IMR-90 (cell line): ENCODE measurements at regions not wholly inside any gene's neighbourhood (a gene's known extent, or its start where the extent isn't known, plus 50 kb on each side); places are given as distances from the start of the nearest gene placed in this dataset.

ENCODE experiments used
- ATAC-seq: fragments of 200-7000 bp; cut with Tn5 transposase; 2 replicates; pipeline ENCODE4 v1.9.1; 2020; ENCODE audit warnings: low read depth, mild to moderate bottlenecking, moderate library complexity
- BruUV-seq: library from RNA; stranded (reverse); fragments of 400-500 nt; replicated peaks from 2 replicates; lab custom pipeline; 2021; lab: Mats Ljungman, UMichigan
- CTCF ChIA-PET: fragments of 300-600 bp; formaldehyde crosslinking; extraction: SDS; loops from one replicate; lab custom pipeline; 2021; ENCODE audit warnings: antibody characterized with exemption; lab: Yijun Ruan, JAX
- POLR2A ChIA-PET: fragments of 300-600 bp; sonication (Branson Sonifier 250); formaldehyde crosslinking; loops from one replicate; lab custom pipeline; 2022; ENCODE audit warnings: antibody characterized with exemption; ENCODE audit not compliant: unreplicated experiment; lab: Charles Lee
- DNase-seq: peaks from one replicate; pipeline ENCODE4 v3.0.0; 2013
- H2AFZ ChIP-seq: replicated peaks from 2 replicates; pipeline ENCODE3; 2013; ENCODE audit warnings: low read length, mild to moderate bottlenecking; ENCODE audit not compliant: poor library complexity
- H2AK5ac ChIP-seq: 2 replicates; pipeline ENCODE4 v1.6.1; 2013; ENCODE audit warnings: low read depth, low read length, inconsistent platforms
- H2AK9ac ChIP-seq: replicated peaks from 2 replicates; pipeline ENCODE3; 2013; ENCODE audit warnings: mild to moderate bottlenecking, low read depth, low read length, moderate library complexity; ENCODE audit not compliant: poor library complexity
- H2BK120ac ChIP-seq: 2 replicates; pipeline ENCODE4 v1.6.1; 2013; ENCODE audit warnings: low read depth, low read length, inconsistent platforms
- H2BK15ac ChIP-seq: 3 replicates; pipeline ENCODE4 v1.6.1; 2013; ENCODE audit warnings: low read depth, low read length, inconsistent platforms
- H2BK20ac ChIP-seq: 2 replicates; pipeline ENCODE4 v1.6.1; 2013; ENCODE audit warnings: low read depth, mild to moderate bottlenecking, inconsistent platforms, low read length, moderate library complexity
- H2BK5ac ChIP-seq: 2 replicates; pipeline ENCODE4 v1.6.1; 2013; ENCODE audit warnings: mild to moderate bottlenecking, low read depth, low read length, inconsistent platforms; ENCODE audit not compliant: poor library complexity, severe bottlenecking
- H3K14ac ChIP-seq: replicated peaks from 2 replicates; pipeline ENCODE4 v1.6.1; 2013; ENCODE audit warnings: low read depth, low read length, inconsistent platforms
- H3K18ac ChIP-seq: 2 replicates; pipeline ENCODE4 v1.6.1; 2013; ENCODE audit warnings: low read depth, low read length, control low read depth
- H3K23ac ChIP-seq: 2 replicates; pipeline ENCODE4 v1.6.1; 2013; ENCODE audit warnings: low read depth, low read length, inconsistent platforms
- H3K27ac ChIP-seq: 2 replicates; pipeline ENCODE4 v1.5.1; 2013; ENCODE audit warnings: mild to moderate bottlenecking, control low read depth, low read length; ENCODE audit not compliant: insufficient read depth
- H3K27me3 ChIP-seq: 2 replicates; pipeline ENCODE4 v1.6.1; 2013; ENCODE audit warnings: low read length; ENCODE audit not compliant: control insufficient read depth, insufficient read depth
- H3K36me3 ChIP-seq: 2 replicates; pipeline ENCODE4 v1.6.1; 2013; ENCODE audit warnings: low read length, mixed read lengths; ENCODE audit not compliant: control insufficient read depth, insufficient read depth
- H3K4ac ChIP-seq: 2 replicates; pipeline ENCODE4 v1.6.1; 2013; ENCODE audit warnings: low read depth, low read length, inconsistent platforms
- H3K4me1 ChIP-seq: 2 replicates; pipeline ENCODE4 v1.6.1; 2013; ENCODE audit warnings: low read length, mixed read lengths; ENCODE audit not compliant: control insufficient read depth, insufficient read depth
- H3K4me2 ChIP-seq: 2 replicates; pipeline ENCODE4 v1.6.1; 2013; ENCODE audit warnings: low read depth, mild to moderate bottlenecking, control low read depth, low read length, moderate library complexity
- H3K4me3 ChIP-seq: 2 replicates; pipeline ENCODE4 v1.5.1; 2013; ENCODE audit warnings: low read depth, mild to moderate bottlenecking, control low read depth, low read length, moderate library complexity; ENCODE audit not compliant: insufficient read depth
- H3K56ac ChIP-seq: 2 replicates; pipeline ENCODE4 v1.6.1; 2013; ENCODE audit warnings: low read length, inconsistent platforms; ENCODE audit not compliant: insufficient read depth; ENCODE audit errors: extremely low read depth
- H3K79me1 ChIP-seq, 2 experiments: 2 replicates each; pipeline ENCODE4 v1.6.1; 2013; ENCODE audit warnings: low read length in 2 of 2, inconsistent platforms in 1 of 2, low read depth in 1 of 2
- H3K9ac ChIP-seq: 2 replicates; pipeline ENCODE4 v1.6.1; 2013; ENCODE audit warnings: low read depth, low read length, control low read depth
- H3K9me1 ChIP-seq: 2 replicates; pipeline ENCODE4 v1.6.1; 2013; ENCODE audit warnings: low read length, inconsistent platforms; ENCODE audit not compliant: insufficient read depth
- H3K9me3 ChIP-seq: 2 replicates; pipeline ENCODE4 v1.6.1; 2013; ENCODE audit warnings: low read length; ENCODE audit not compliant: control insufficient read depth, insufficient read depth
- H4K20me1 ChIP-seq: 2 replicates; pipeline ENCODE4 v1.6.1; 2013; ENCODE audit warnings: low read length, inconsistent platforms; ENCODE audit not compliant: insufficient read depth
- H4K5ac ChIP-seq: 2 replicates; pipeline ENCODE4 v1.6.1; 2013; ENCODE audit warnings: mild to moderate bottlenecking, low read depth, low read length, control low read depth
- H4K8ac ChIP-seq, 2 experiments: 2 replicates each; pipeline ENCODE4 v1.6.1; 2013; ENCODE audit warnings: low read depth in 2 of 2, low read length in 2 of 2, control low read depth in 1 of 2, inconsistent platforms in 1 of 2
- H4K91ac ChIP-seq: 2 replicates; pipeline ENCODE4 v1.6.1; 2013; ENCODE audit warnings: low read depth, low read length, inconsistent platforms; ENCODE audit not compliant: insufficient read depth
- ELK1 ChIP-seq: fragments of 150-350 bp; IDR thresholded peaks from 2 replicates; pipeline ENCODE4 v1.6.1; 2016; ENCODE audit warnings: low read depth, mild to moderate bottlenecking, low read length, moderate library complexity, borderline replicate concordance
- FOS ChIP-seq: fragments of 150-350 bp; IDR thresholded peaks from 2 replicates; pipeline ENCODE4 v1.6.1; 2016; ENCODE audit warnings: low read depth, low read length
- MAFK ChIP-seq: IDR thresholded peaks from 2 replicates; pipeline ENCODE4 v1.6.1; 2012; ENCODE audit warnings: low read depth, low read length, improper control_type of control experiment
- MXI1 ChIP-seq: IDR thresholded peaks from 2 replicates; pipeline ENCODE4 v1.6.1; 2012; ENCODE audit warnings: low read depth, mild to moderate bottlenecking, low read length, moderate library complexity, borderline replicate concordance
- NFE2L2 ChIP-seq: fragments of 150-350 bp; IDR thresholded peaks from 2 replicates; pipeline ENCODE4 v1.6.1; 2016; ENCODE audit warnings: low read depth, mild to moderate bottlenecking, low read length
- POLR2A ChIP-seq: IDR thresholded peaks from 2 replicates; pipeline ENCODE4 v1.6.1; 2012; ENCODE audit warnings: mild to moderate bottlenecking, low read depth, low read length
- RAD21 ChIP-seq: IDR thresholded peaks from 2 replicates; pipeline ENCODE4 v1.6.1; 2012; ENCODE audit warnings: low read length, improper control_type of control experiment
- SMC3 ChIP-seq: fragments of 150-350 bp; IDR thresholded peaks from 2 replicates; pipeline ENCODE4 v1.6.1; 2016; ENCODE audit warnings: low read depth, mild to moderate bottlenecking, antibody characterized with exemption, low read length, moderate library complexity
- WGBS, 2 experiments: methylation state at CpG; one replicate each; pipeline versions ENCODE4 v1.1.5 to v1.1.7; 2013; ENCODE audit warnings: missing lambda C conversion rate in 2 of 2; ENCODE audit not compliant: insufficient read length in 1 of 2; ENCODE audit errors: extremely low coverage in 2 of 2; 5-methylcytosine and 5-hydroxymethylcytosine counted together
- dilution Hi-C: fragments of 300-500 bp; cut with HindIII; formaldehyde crosslinking; loops from one replicate; pipeline ENCODE4 v1.14.3; 2018; ENCODE audit warnings: low sequenced_read_pairs; ENCODE audit not compliant: unreplicated experiment
- in situ Hi-C: fragments of 300-500 bp; cut with MboI; formaldehyde crosslinking; loops from 3 replicates; pipeline ENCODE4 v1.14.3; 2019; ENCODE audit warnings: low sequenced_read_pairs, inconsistent platforms, mixed read lengths
- intact Hi-C: fragments of 100-400 bp; cut with micrococcal nuclease; formaldehyde crosslinking; loops from 2 replicates; pipeline ENCODE4 v1.10.0; 2022
- TF ChIP-seq, protein P1 (sequence below): conservative IDR thresholded peaks from 2 replicates; pipeline ENCODE4 v1.5.1; 2012; ENCODE audit warnings: mild to moderate bottlenecking, low read depth, low read length, improper control_type of control experiment

DNA sequence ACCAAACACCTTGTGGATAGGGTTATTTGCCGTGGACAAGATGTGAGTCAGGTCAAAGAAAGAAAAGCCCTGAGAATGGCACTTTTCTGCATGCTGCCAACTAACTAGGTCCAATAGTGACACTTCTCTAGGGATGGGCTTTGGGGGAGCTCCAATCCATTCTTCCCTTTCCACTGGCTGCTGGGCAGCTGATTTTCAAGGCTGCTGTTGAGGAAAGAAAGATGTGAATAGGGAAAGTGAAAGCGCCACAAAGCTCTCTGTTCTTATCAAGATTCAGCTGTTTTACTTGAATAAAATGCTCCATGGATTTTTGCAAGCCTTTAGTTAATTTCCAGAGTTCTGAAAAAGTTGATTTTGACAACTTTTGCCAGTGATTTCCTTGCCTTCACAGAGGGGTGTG is 244.2 kb upstream of the F9 start:
- ChIA-PET POLR2A (no interaction called here), CTCF (no interaction called here)
- dilution Hi-C loops (no loop called here), in situ Hi-C loops (no loop called here), intact Hi-C loops (no loop called here)
- ATAC-seq (no peak), DNase-seq (no peak)
- H3K79me1 ChIP-seq: no peaks in the 10 kb centered on the region
- no peak overlapping the region for H2AFZ ChIP-seq
- H3K4me1 ChIP-seq: no peaks in the 10 kb centered on the region
- no peak overlapping the region for H2BK120ac ChIP-seq
- no peak overlapping the region for H3K27ac ChIP-seq
- no peak overlapping the region for H2AK5ac ChIP-seq
- no peak overlapping the region for H3K14ac ChIP-seq
- no peak overlapping the region for H4K8ac ChIP-seq
- H3K9me3 ChIP-seq: peaks cover 3% of the 10 kb centered on the region; the same call in 1 of the 2 replicates
- TF ChIP-seq RAD21: no peak
- TF ChIP-seq SMC3: no peak
- no peak for TF ChIP-seq NFE2L2
- TF ChIP-seq ELK1: no peak
- no peak for TF ChIP-seq FOS
- TF ChIP-seq POLR2A: no peak
- TF ChIP-seq, protein P1, sequence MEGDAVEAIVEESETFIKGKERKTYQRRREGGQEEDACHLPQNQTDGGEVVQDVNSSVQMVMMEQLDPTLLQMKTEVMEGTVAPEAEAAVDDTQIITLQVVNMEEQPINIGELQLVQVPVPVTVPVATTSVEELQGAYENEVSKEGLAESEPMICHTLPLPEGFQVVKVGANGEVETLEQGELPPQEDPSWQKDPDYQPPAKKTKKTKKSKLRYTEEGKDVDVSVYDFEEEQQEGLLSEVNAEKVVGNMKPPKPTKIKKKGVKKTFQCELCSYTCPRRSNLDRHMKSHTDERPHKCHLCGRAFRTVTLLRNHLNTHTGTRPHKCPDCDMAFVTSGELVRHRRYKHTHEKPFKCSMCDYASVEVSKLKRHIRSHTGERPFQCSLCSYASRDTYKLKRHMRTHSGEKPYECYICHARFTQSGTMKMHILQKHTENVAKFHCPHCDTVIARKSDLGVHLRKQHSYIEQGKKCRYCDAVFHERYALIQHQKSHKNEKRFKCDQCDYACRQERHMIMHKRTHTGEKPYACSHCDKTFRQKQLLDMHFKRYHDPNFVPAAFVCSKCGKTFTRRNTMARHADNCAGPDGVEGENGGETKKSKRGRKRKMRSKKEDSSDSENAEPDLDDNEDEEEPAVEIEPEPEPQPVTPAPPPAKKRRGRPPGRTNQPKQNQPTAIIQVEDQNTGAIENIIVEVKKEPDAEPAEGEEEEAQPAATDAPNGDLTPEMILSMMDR: no peak
- no peak for TF ChIP-seq MXI1
- TF ChIP-seq MAFK: no peak
- BruUV-seq: no TSS peak
- no peak overlapping the region for H4K5ac ChIP-seq
- H3K27me3 ChIP-seq: no peaks in the 10 kb centered on the region
- H3K23ac ChIP-seq: no peak overlapping the region
- no peaks in the 10 kb centered on the region for H3K9me1 ChIP-seq
- H3K36me3 ChIP-seq: no peaks in the 10 kb centered on the region
- no peak overlapping the region for H2BK5ac ChIP-seq
- no peak overlapping the region for H3K4me2 ChIP-seq
- no peaks in the 10 kb centered on the region for H4K20me1 ChIP-seq
- no CpG with 5 or more reads among the region's 2 CpGs for WGBS, 2 experiments
- H3K4ac ChIP-seq: no peak overlapping the region
- no peak overlapping the region for H2BK20ac ChIP-seq
- no peak overlapping the region for H4K91ac ChIP-seq
- no peak overlapping the region for H2BK15ac ChIP-seq
- no peak overlapping the region for H2AK9ac ChIP-seq
- H3K18ac ChIP-seq: no peak overlapping the region
- no peak overlapping the region for H3K9ac ChIP-seq
- no peak overlapping the region for H3K4me3 ChIP-seq
- no peak overlapping the region for H3K56ac ChIP-seq
